ENCODE measurements at regions not wholly inside any gene's neighbourhood (a gene's known extent, or its start where the extent isn't known, plus 50 kb on each side); places are given as distances from the start of the nearest gene placed in this dataset.

- TF ChIP-seq ZNF512 (tag; IDR thresholded peaks at IDR 0.05) (no peak), SAFB2 (IDR thresholded peaks at IDR 0.05; ENCODE audit: borderline replicate concordance, low read depth, low read length, severe bottlenecking) (no peak), ZNF785 (CRISPR knock-in tag; IDR thresholded peaks at IDR 0.05) (no peak), ZNF143 (CRISPR knock-in tag; IDR thresholded peaks at IDR 0.05) (no peak)
Measured at GRCh38 chr3:162677475-162677874, 1180.9 kb downstream of the OTOL1 start (continued).

- WGBS (ENCODE audit: insufficient coverage, low coverage, missing lambda C conversion rate) = 0% methylated on average over 2 of the region's 2 CpGs
- no TSS peak for BruUV-seq (replicated peaks)
- Histone ChIP-seq H3K27ac (ENCODE audit: extremely low read depth, low read depth, low read length) (no peak overlapping the region), H3K36me3 (ENCODE audit: control insufficient read depth, insufficient read depth, low read length) (no peaks in the 10 kb centered on the region), H2AFZ (ENCODE audit: low read depth, low read length) (no peak overlapping the region), H3K4me3 (no peak overlapping the region), H3K27me3 (ENCODE audit: control insufficient read depth in 2 of 2, insufficient read depth in 2 of 2, low read length in 2 of 2) (no peaks in the 10 kb centered on the region), H3K4me2 (ENCODE audit: insufficient read depth, low read length) (no peak overlapping the region), H3K79me2 (ENCODE audit: control insufficient read depth, insufficient read depth, low read length) (no peaks in the 10 kb centered on the region), H3K9ac (ENCODE audit: insufficient read depth in 1 of 2, low read depth in 2 of 2, low read length in 2 of 2) (no peak overlapping the region), H3K9me1 (ENCODE audit: control insufficient read depth, insufficient read depth, low read length) (no peaks in the 10 kb centered on the region), H3K9me3 (replicated peaks; ENCODE audit: control insufficient read depth, insufficient read depth, low read depth, low read length) (no peaks in the 10 kb centered on the region), H3K4me1 (replicated peaks in 1 of 2; ENCODE audit: control insufficient read depth in 2 of 2, insufficient read depth in 2 of 2, low read length in 2 of 2) (no peaks in the 10 kb centered on the region), H4K20me1 (replicated peaks; ENCODE audit: control insufficient read depth, insufficient read depth, low read length) (no peaks in the 10 kb centered on the region)
- CTCF ChIA-PET (ENCODE audit: low intra/inter-chr PET ratio) = no interaction called here
- ATAC-seq (no peak), DNase-seq (ENCODE audit: extremely low read depth in 1 of 4, low spot score in 3 of 4) (no peak), FAIRE-seq (no peak)
- in situ Hi-C loops (cut with MboI) (no loop called here), intact Hi-C loops (cut with micrococcal nuclease) (no loop called here)
- POLR2A ChIA-PET = no interaction called here
- TF ChIP-seq POU5F1 (IDR thresholded peaks at IDR 0.05; ENCODE audit: borderline replicate concordance, low read depth, low read length, partially characterized antibody) = no peak
Measured at GRCh38 chr3:162678941-162679340, 1182.3 kb downstream of the OTOL1 start.
